ENCODE measurements at regions not wholly inside any gene's neighbourhood (a gene's known extent, or its start where the extent isn't known, plus 50 kb on each side); places are given as distances from the start of the nearest gene placed in this dataset.

GRCh38 chr10:4701016-4701415 is 125.0 kb upstream of the AKR1E2 start:
- H3K4me3 ChIP-seq (ENCODE audit: low read depth, low read length) = no peak overlapping the region
- TF ChIP-seq CTCF (IDR thresholded peaks at IDR 0.05; ENCODE audit: insufficient read depth, low read length, missing control alignments) = no peak
- DNase-seq (ENCODE audit: low read depth, low spot score) = no peak
- POLR2A ChIA-PET = no interaction called here
- CTCF ChIA-PET = no interaction called here

- TF ChIP-seq CTCF (IDR thresholded peaks at IDR 0.05; ENCODE audit: insufficient read depth, low read length, missing control alignments) = no peak
- DNase-seq (ENCODE audit: low read depth, low spot score) = no peak
- ChIA-PET POLR2A (interaction anchor here (0.6 kb wide), 2 partner anchors 9 to 28 kb away, joined by 4 read pairs; no protein-coding TSS in a partner anchor), CTCF (no interaction called here)
- H3K4me3 ChIP-seq (ENCODE audit: low read depth, low read length) = no peak overlapping the region
Measured at GRCh38 chr10:4699950-4700730, 125.9 kb upstream of the AKR1E2 start.

- POLR2A ChIA-PET = no interaction called here
- no peak overlapping the region for H3K4me3 ChIP-seq (ENCODE audit: low read depth, low read length)
- CTCF ChIA-PET = no interaction called here
- TF ChIP-seq CTCF (IDR thresholded peaks at IDR 0.05; ENCODE audit: insufficient read depth, low read length, missing control alignments) = no peak
- no peak for DNase-seq (ENCODE audit: low read depth, low spot score)
Measured at GRCh38 chr10:4698075-4698474, 127.9 kb upstream of the AKR1E2 start.

GRCh38 chr10:4696186-4696585 is 129.8 kb upstream of the AKR1E2 start:
- no peak for TF ChIP-seq CTCF (IDR thresholded peaks at IDR 0.05; ENCODE audit: insufficient read depth, low read length, missing control alignments)
- DNase-seq (ENCODE audit: low read depth, low spot score) = no peak
- CTCF ChIA-PET = no interaction called here
- H3K4me3 ChIP-seq (ENCODE audit: low read depth, low read length) = no peak overlapping the region
- POLR2A ChIA-PET = no interaction called here

GRCh38 chr10:4693967-4694366 is 132.0 kb upstream of the AKR1E2 start:
- no peak for DNase-seq (ENCODE audit: low read depth, low spot score)
- H3K4me3 ChIP-seq (ENCODE audit: low read depth, low read length) = no peak overlapping the region
- ChIA-PET CTCF (interaction anchor here (0.8 kb wide), 1 partner anchor 39 kb away, joined by 3 read pairs; no protein-coding TSS in a partner anchor), POLR2A (interaction anchor here (1.5 kb wide), 1 partner anchor 10 kb away, joined by 3 read pairs; no protein-coding TSS in a partner anchor)
- TF ChIP-seq CTCF (IDR thresholded peaks at IDR 0.05; ENCODE audit: insufficient read depth, low read length, missing control alignments) = no peak

- ChIA-PET POLR2A (interaction anchor here (1.3 kb wide), 1 partner anchor 907 kb away, joined by 5 read pairs; the partner anchor contains the start of gene KLF6), CTCF (interaction anchor here (0.7 to 2.0 kb wide), 3 partner anchors 10 to 75 kb away, joined by 3 to 4 read pairs (median 4); no protein-coding TSS in a partner anchor)
- no peak for TF ChIP-seq CTCF (IDR thresholded peaks at IDR 0.05; ENCODE audit: insufficient read depth, low read length, missing control alignments)
- H3K4me3 ChIP-seq (ENCODE audit: low read depth, low read length) = no peak overlapping the region
- DNase-seq (ENCODE audit: low read depth, low spot score) = no peak
Measured at GRCh38 chr10:4692206-4692605, 133.8 kb upstream of the AKR1E2 start.

Data from AG04449 (cell line).